Stomach smooth muscle (tissue), 2 donors: ENCODE measurements at regions not wholly inside any gene's neighbourhood (a gene's known extent, or its start where the extent isn't known, plus 50 kb on each side); places are given as distances from the start of the nearest gene placed in this dataset.
"Not testable (repeated sequence)": the region's sequence is repeated elsewhere in the genome, so short reads cannot be mapped to it uniquely, and the experiment has no call there.

ENCODE experiments used
- H3K27ac ChIP-seq: one replicate; pipeline ENCODE4 v1.7.0; 2013; ENCODE audit warnings: mild to moderate bottlenecking, low read length, inconsistent platforms
- H3K27me3 ChIP-seq, 2 donors: one replicate each; pipeline ENCODE4 v1.7.0; 2013; ENCODE audit warnings: low read length in 2 of 2; ENCODE audit not compliant: insufficient read depth in 2 of 2, control insufficient read depth in 1 of 2
- H3K36me3 ChIP-seq, 2 donors: one replicate each; pipeline ENCODE4 v1.7.0; 2013; ENCODE audit warnings: low read length in 2 of 2; ENCODE audit not compliant: control insufficient read depth in 2 of 2, insufficient read depth in 2 of 2
- H3K4me1 ChIP-seq: one replicate; pipeline ENCODE4 v1.7.0; 2013; ENCODE audit warnings: low read length; ENCODE audit not compliant: control insufficient read depth, insufficient read depth
- H3K4me3 ChIP-seq, 2 donors: one replicate each; pipeline ENCODE4 v1.7.0; 2013; ENCODE audit warnings: low read length in 2 of 2
- H3K9ac ChIP-seq, 2 donors: one replicate each; pipeline ENCODE4 v1.7.0; 2013; ENCODE audit warnings: low read length in 2 of 2, mild to moderate bottlenecking in 1 of 2
- H3K9me3 ChIP-seq, 2 donors: one replicate each; pipeline ENCODE4 v1.7.0; 2013; ENCODE audit warnings: low read length in 2 of 2; ENCODE audit not compliant: control insufficient read depth in 2 of 2
- donor health status: healthy.
- donor health status: Pancreatic carcinoma.

DNA sequence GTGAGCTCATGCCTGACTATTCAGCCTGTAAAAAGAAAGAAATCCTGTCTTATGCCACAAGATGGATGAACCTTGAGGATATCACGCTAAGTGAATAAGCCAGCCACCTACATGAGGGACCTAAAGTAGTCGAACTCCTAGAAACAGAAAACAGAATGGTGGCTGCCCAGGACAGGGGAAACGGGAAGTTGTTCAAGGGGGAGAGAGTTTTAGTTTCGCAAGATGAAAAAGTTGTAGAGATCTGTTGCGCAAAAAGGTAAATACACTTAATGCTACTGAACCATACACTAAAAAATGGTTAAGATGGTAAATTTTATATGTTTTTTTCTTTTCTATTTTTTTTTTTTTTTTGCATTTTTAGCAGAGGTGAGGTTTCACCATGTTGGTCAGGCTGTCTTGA lies 74.1 kb upstream of the RALY start:
- H3K9me3 ChIP-seq, result no peaks in the 10 kb centered on the region
- H3K9ac ChIP-seq, result no peak overlapping the region
- no peak overlapping the region for H3K27ac ChIP-seq
- H3K27me3 ChIP-seq, result no peaks in the 10 kb centered on the region
- no peaks in the 10 kb centered on the region for H3K4me1 ChIP-seq
- H3K4me3 ChIP-seq, result no peak overlapping the region
- no peaks in the 10 kb centered on the region for H3K36me3 ChIP-seq

- Histone ChIP-seq H3K27ac (no peak overlapping the region), H3K9ac (no peak overlapping the region), H3K4me1 (no peaks in the 10 kb centered on the region), H3K9me3 (no peaks in the 10 kb centered on the region), H3K36me3 (no peaks in the 10 kb centered on the region), H3K4me3 (no peak overlapping the region), H3K27me3 (no peaks in the 10 kb centered on the region)
These were observed 71.5 kb upstream of the RALY start for GRCh38 chr20:33922224-33922623.

GRCh38 chr20:33923740-33924139 lies 70.0 kb upstream of the RALY start:
- Histone ChIP-seq H3K36me3 (no peaks in the 10 kb centered on the region), H3K9me3 (no peaks in the 10 kb centered on the region), H3K9ac (no peak overlapping the region), H3K4me3 (no peak overlapping the region), H3K27ac (no peak overlapping the region), H3K27me3 (no peaks in the 10 kb centered on the region), H3K4me1 (no peaks in the 10 kb centered on the region)

DNA sequence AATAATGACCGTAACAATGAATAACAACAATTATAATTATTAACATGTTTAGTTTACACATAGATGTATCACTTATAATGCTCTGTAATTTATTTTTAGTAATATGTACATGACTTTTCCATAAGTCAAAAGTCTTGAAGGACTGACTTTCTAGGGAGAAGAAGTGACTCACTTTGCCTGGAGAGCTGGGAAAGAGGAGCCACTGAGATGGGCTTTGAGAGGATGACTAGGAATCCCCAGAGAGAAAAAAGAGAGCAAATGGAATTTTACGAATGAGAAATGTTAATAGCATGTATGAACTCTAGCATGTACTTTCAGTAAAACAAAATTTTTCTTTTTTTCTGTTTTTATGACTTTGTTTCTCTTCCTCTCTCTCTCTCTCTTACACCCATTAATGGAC lies 67.8 kb upstream of the RALY start:
- no peak overlapping the region for H3K9ac ChIP-seq
- H3K36me3 ChIP-seq, result no peaks in the 10 kb centered on the region
- H3K9me3 ChIP-seq, result no peaks in the 10 kb centered on the region
- H3K4me1 ChIP-seq, result no peaks in the 10 kb centered on the region
- no peak overlapping the region for H3K4me3 ChIP-seq
- H3K27me3 ChIP-seq, result no peaks in the 10 kb centered on the region
- H3K27ac ChIP-seq, result no peak overlapping the region

GRCh38 chr20:33926425-33926824 lies 67.3 kb upstream of the RALY start:
- Histone ChIP-seq H3K9ac (no peak overlapping the region), H3K9me3 (no peaks in the 10 kb centered on the region), H3K36me3 (no peaks in the 10 kb centered on the region), H3K4me3 (no peak overlapping the region), H3K27ac (no peak overlapping the region), H3K4me1 (no peaks in the 10 kb centered on the region), H3K27me3 (no peaks in the 10 kb centered on the region)

DNA sequence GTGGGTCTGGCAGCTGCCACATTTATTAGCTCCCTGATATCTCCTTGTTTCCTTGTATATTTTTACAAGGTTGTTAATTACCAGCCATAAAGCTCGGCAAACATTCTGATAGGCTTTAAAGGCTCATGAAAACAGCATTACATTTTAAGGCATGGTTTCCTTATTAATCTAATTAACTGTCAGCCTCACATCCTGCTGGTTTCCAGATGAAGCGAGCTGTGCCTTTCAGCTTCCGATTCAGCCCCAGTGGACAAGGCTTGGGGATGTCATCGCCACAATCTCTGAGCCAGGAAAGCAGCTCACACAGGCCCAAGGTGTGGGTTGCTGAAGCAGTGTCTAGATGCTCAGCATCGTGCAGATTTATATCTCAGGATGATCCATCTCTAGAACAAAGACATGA lies 66.0 kb upstream of the RALY start:
- H3K9ac ChIP-seq, result no peak overlapping the region
- no peaks in the 10 kb centered on the region for H3K36me3 ChIP-seq

GRCh38 chr20:33929917-33930316 lies 63.8 kb upstream of the RALY start:
- Histone ChIP-seq H3K27me3 (no peaks in the 10 kb centered on the region), H3K9me3 (no peaks in the 10 kb centered on the region), H3K4me3 (no peak overlapping the region), H3K36me3 (no peaks in the 10 kb centered on the region), H3K9ac (no peak overlapping the region), H3K4me1 (no peaks in the 10 kb centered on the region), H3K27ac (no peak overlapping the region)

More for the DNA sequence above, 66.0 kb upstream of the RALY start:
- Histone ChIP-seq H3K27ac (no peak overlapping the region), H3K27me3 (no peaks in the 10 kb centered on the region), H3K4me1 (no peaks in the 10 kb centered on the region), H3K9me3 (no peaks in the 10 kb centered on the region), H3K4me3 (no peak overlapping the region)

DNA sequence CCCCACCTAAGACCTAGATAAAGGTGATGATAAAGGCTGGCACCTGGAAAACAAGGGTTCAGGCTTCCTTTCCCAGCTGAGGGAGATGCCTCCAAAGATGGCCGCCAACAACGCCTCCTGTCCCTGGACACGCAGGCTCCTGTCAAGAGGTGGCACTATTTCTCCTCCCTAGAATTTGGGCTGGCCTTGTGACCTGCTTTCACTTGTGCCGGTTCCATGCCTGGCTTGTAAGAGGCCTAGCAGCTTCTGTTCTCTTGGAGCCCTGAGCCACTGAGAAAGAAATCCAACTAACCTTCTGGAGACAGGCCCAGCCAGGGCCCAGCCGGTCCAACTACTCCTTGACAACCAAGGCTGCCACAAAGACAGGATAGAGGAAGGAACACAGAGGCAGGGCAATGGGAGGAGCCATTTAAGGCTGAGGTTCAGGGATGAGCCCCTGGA lies 60.2 kb upstream of the RALY start:
- no peaks in the 10 kb centered on the region for H3K27me3 ChIP-seq
- no peaks in the 10 kb centered on the region for H3K9me3 ChIP-seq
- H3K27ac ChIP-seq, result peak overlapping the region; percentile 41
- H3K9ac ChIP-seq, result peak overlapping the region; percentile 51 to 58
- no peak overlapping the region for H3K4me3 ChIP-seq
- H3K4me1 ChIP-seq, result no peaks in the 10 kb centered on the region
- no peaks in the 10 kb centered on the region for H3K36me3 ChIP-seq

DNA sequence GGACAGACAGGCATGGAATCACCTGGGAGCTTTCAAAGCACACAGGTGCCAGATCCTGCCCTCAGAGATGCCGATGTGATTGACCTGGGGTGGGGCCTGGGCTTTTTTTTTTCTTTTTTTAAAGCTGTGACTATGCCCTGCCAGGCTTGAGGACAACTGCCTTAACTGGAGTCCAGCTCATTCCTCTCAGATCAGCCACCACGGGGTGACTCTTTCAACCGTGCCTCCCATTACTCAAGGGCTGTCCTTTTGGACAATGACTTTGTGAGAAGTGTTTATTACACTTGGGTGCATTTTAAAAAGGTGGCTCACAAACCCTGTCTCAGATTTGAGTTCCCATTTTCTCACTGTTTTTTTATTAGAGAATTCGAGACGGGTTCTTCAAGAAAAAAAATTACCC lies 57.1 kb upstream of the RALY start:
- Histone ChIP-seq H3K27me3 (no peaks in the 10 kb centered on the region), H3K9me3 (no peaks in the 10 kb centered on the region), H3K4me1 (no peaks in the 10 kb centered on the region), H3K4me3 (no peak overlapping the region), H3K27ac (no peak overlapping the region), H3K9ac (no peak overlapping the region), H3K36me3 (no peaks in the 10 kb centered on the region)

- not testable (repeated sequence) for H3K9ac ChIP-seq, H3K4me3 ChIP-seq, H3K36me3 ChIP-seq, H3K4me1 ChIP-seq, H3K27ac ChIP-seq, H3K9me3 ChIP-seq, H3K27me3 ChIP-seq
These were observed 54.7 kb upstream of the RALY start for GRCh38 chr20:33939031-33939430.

- no peak overlapping the region for H3K27ac ChIP-seq
- no peaks in the 10 kb centered on the region for H3K27me3 ChIP-seq
- H3K4me1 ChIP-seq, result no peaks in the 10 kb centered on the region
- no peaks in the 10 kb centered on the region for H3K36me3 ChIP-seq
- H3K9me3 ChIP-seq, result no peaks in the 10 kb centered on the region
- H3K9ac ChIP-seq, result no peak overlapping the region
- no peak overlapping the region for H3K4me3 ChIP-seq
These were observed 53.0 kb upstream of the RALY start for GRCh38 chr20:33940666-33941065.
